IMR-90 (cell line): ENCODE measurements at regions not wholly inside any gene's neighbourhood (a gene's known extent, or its start where the extent isn't known, plus 50 kb on each side); places are given as distances from the start of the nearest gene placed in this dataset.

Experiments
- ATAC-seq: fragments of 200-7000 bp; cut with Tn5 transposase; 2 replicates; pipeline ENCODE4 v1.9.1; 2020; ENCODE audit warnings: low read depth, mild to moderate bottlenecking, moderate library complexity
- BruUV-seq: library from RNA; stranded (reverse); fragments of 400-500 nt; replicated peaks from 2 replicates; lab custom pipeline; 2021; lab: Mats Ljungman, UMichigan
- CTCF ChIA-PET: fragments of 300-600 bp; formaldehyde crosslinking; extraction: SDS; loops from one replicate; lab custom pipeline; 2021; ENCODE audit warnings: antibody characterized with exemption; lab: Yijun Ruan, JAX
- POLR2A ChIA-PET: fragments of 300-600 bp; sonication (Branson Sonifier 250); formaldehyde crosslinking; loops from one replicate; lab custom pipeline; 2022; ENCODE audit warnings: antibody characterized with exemption; ENCODE audit not compliant: unreplicated experiment; lab: Charles Lee
- DNase-seq: peaks from one replicate; pipeline ENCODE4 v3.0.0; 2013
- H2AFZ ChIP-seq: replicated peaks from 2 replicates; pipeline ENCODE3; 2013; ENCODE audit warnings: low read length, mild to moderate bottlenecking; ENCODE audit not compliant: poor library complexity
- H2AK5ac ChIP-seq: 2 replicates; pipeline ENCODE4 v1.6.1; 2013; ENCODE audit warnings: low read depth, low read length, inconsistent platforms
- H2AK9ac ChIP-seq: replicated peaks from 2 replicates; pipeline ENCODE3; 2013; ENCODE audit warnings: mild to moderate bottlenecking, low read depth, low read length, moderate library complexity; ENCODE audit not compliant: poor library complexity
- H2BK120ac ChIP-seq: 2 replicates; pipeline ENCODE4 v1.6.1; 2013; ENCODE audit warnings: low read depth, low read length, inconsistent platforms
- H2BK15ac ChIP-seq: 3 replicates; pipeline ENCODE4 v1.6.1; 2013; ENCODE audit warnings: low read depth, low read length, inconsistent platforms
- H2BK20ac ChIP-seq: 2 replicates; pipeline ENCODE4 v1.6.1; 2013; ENCODE audit warnings: low read depth, mild to moderate bottlenecking, inconsistent platforms, low read length, moderate library complexity
- H2BK5ac ChIP-seq: 2 replicates; pipeline ENCODE4 v1.6.1; 2013; ENCODE audit warnings: mild to moderate bottlenecking, low read depth, low read length, inconsistent platforms; ENCODE audit not compliant: poor library complexity, severe bottlenecking
- H3K14ac ChIP-seq: replicated peaks from 2 replicates; pipeline ENCODE4 v1.6.1; 2013; ENCODE audit warnings: low read depth, low read length, inconsistent platforms
- H3K18ac ChIP-seq: 2 replicates; pipeline ENCODE4 v1.6.1; 2013; ENCODE audit warnings: low read depth, low read length, control low read depth
- H3K23ac ChIP-seq: 2 replicates; pipeline ENCODE4 v1.6.1; 2013; ENCODE audit warnings: low read depth, low read length, inconsistent platforms
- H3K27ac ChIP-seq: 2 replicates; pipeline ENCODE4 v1.5.1; 2013; ENCODE audit warnings: mild to moderate bottlenecking, control low read depth, low read length; ENCODE audit not compliant: insufficient read depth
- H3K27me3 ChIP-seq: 2 replicates; pipeline ENCODE4 v1.6.1; 2013; ENCODE audit warnings: low read length; ENCODE audit not compliant: control insufficient read depth, insufficient read depth
- H3K36me3 ChIP-seq: 2 replicates; pipeline ENCODE4 v1.6.1; 2013; ENCODE audit warnings: low read length, mixed read lengths; ENCODE audit not compliant: control insufficient read depth, insufficient read depth
- H3K4ac ChIP-seq: 2 replicates; pipeline ENCODE4 v1.6.1; 2013; ENCODE audit warnings: low read depth, low read length, inconsistent platforms
- H3K4me1 ChIP-seq: 2 replicates; pipeline ENCODE4 v1.6.1; 2013; ENCODE audit warnings: low read length, mixed read lengths; ENCODE audit not compliant: control insufficient read depth, insufficient read depth
- H3K4me2 ChIP-seq: 2 replicates; pipeline ENCODE4 v1.6.1; 2013; ENCODE audit warnings: low read depth, mild to moderate bottlenecking, control low read depth, low read length, moderate library complexity
- H3K4me3 ChIP-seq: 2 replicates; pipeline ENCODE4 v1.5.1; 2013; ENCODE audit warnings: low read depth, mild to moderate bottlenecking, control low read depth, low read length, moderate library complexity; ENCODE audit not compliant: insufficient read depth
- H3K56ac ChIP-seq: 2 replicates; pipeline ENCODE4 v1.6.1; 2013; ENCODE audit warnings: low read length, inconsistent platforms; ENCODE audit not compliant: insufficient read depth; ENCODE audit errors: extremely low read depth
- H3K79me1 ChIP-seq, 2 experiments: 2 replicates each; pipeline ENCODE4 v1.6.1; 2013; ENCODE audit warnings: low read length in 2 of 2, inconsistent platforms in 1 of 2, low read depth in 1 of 2
- H3K9ac ChIP-seq: 2 replicates; pipeline ENCODE4 v1.6.1; 2013; ENCODE audit warnings: low read depth, low read length, control low read depth
- H3K9me1 ChIP-seq: 2 replicates; pipeline ENCODE4 v1.6.1; 2013; ENCODE audit warnings: low read length, inconsistent platforms; ENCODE audit not compliant: insufficient read depth
- H3K9me3 ChIP-seq: 2 replicates; pipeline ENCODE4 v1.6.1; 2013; ENCODE audit warnings: low read length; ENCODE audit not compliant: control insufficient read depth, insufficient read depth
- H4K20me1 ChIP-seq: 2 replicates; pipeline ENCODE4 v1.6.1; 2013; ENCODE audit warnings: low read length, inconsistent platforms; ENCODE audit not compliant: insufficient read depth
- H4K5ac ChIP-seq: 2 replicates; pipeline ENCODE4 v1.6.1; 2013; ENCODE audit warnings: mild to moderate bottlenecking, low read depth, low read length, control low read depth
- H4K8ac ChIP-seq, 2 experiments: 2 replicates each; pipeline ENCODE4 v1.6.1; 2013; ENCODE audit warnings: low read depth in 2 of 2, low read length in 2 of 2, control low read depth in 1 of 2, inconsistent platforms in 1 of 2
- H4K91ac ChIP-seq: 2 replicates; pipeline ENCODE4 v1.6.1; 2013; ENCODE audit warnings: low read depth, low read length, inconsistent platforms; ENCODE audit not compliant: insufficient read depth
- BHLHE40 ChIP-seq: fragments of 150-350 bp; IDR thresholded peaks from 2 replicates; pipeline ENCODE4 v1.6.1; 2016; ENCODE audit warnings: mild to moderate bottlenecking, low read depth, low read length
- CEBPB ChIP-seq: IDR thresholded peaks from 2 replicates; pipeline ENCODE4 v1.6.1; 2012; ENCODE audit warnings: low read depth, low read length, improper control_type of control experiment
- CHD1 ChIP-seq: IDR thresholded peaks from 2 replicates; pipeline ENCODE4 v1.6.1; 2012; ENCODE audit warnings: low read depth, low read length, improper control_type of control experiment
- FOS ChIP-seq: fragments of 150-350 bp; IDR thresholded peaks from 2 replicates; pipeline ENCODE4 v1.6.1; 2016; ENCODE audit warnings: low read depth, low read length
- MXI1 ChIP-seq: IDR thresholded peaks from 2 replicates; pipeline ENCODE4 v1.6.1; 2012; ENCODE audit warnings: low read depth, mild to moderate bottlenecking, low read length, moderate library complexity, borderline replicate concordance
- POLR2A ChIP-seq: IDR thresholded peaks from 2 replicates; pipeline ENCODE4 v1.6.1; 2012; ENCODE audit warnings: mild to moderate bottlenecking, low read depth, low read length
- RAD21 ChIP-seq: IDR thresholded peaks from 2 replicates; pipeline ENCODE4 v1.6.1; 2012; ENCODE audit warnings: low read length, improper control_type of control experiment
- RCOR1 ChIP-seq: IDR thresholded peaks from 2 replicates; pipeline ENCODE4 v1.6.1; 2012; ENCODE audit warnings: mild to moderate bottlenecking, low read length, improper control_type of control experiment; ENCODE audit not compliant: insufficient replicate concordance
- RFX5 ChIP-seq: IDR thresholded peaks from 2 replicates; pipeline ENCODE4 v1.8.0; 2012; ENCODE audit warnings: low read depth, mild to moderate bottlenecking, low read length, moderate library complexity
- WGBS, 2 experiments: methylation state at CpG; one replicate each; pipeline versions ENCODE4 v1.1.5 to v1.1.7; 2013; ENCODE audit warnings: missing lambda C conversion rate in 2 of 2; ENCODE audit not compliant: insufficient read length in 1 of 2; ENCODE audit errors: extremely low coverage in 2 of 2; 5-methylcytosine and 5-hydroxymethylcytosine counted together
- dilution Hi-C: fragments of 300-500 bp; cut with HindIII; formaldehyde crosslinking; loops from one replicate; pipeline ENCODE4 v1.14.3; 2018; ENCODE audit warnings: low sequenced_read_pairs; ENCODE audit not compliant: unreplicated experiment
- in situ Hi-C: fragments of 300-500 bp; cut with MboI; formaldehyde crosslinking; loops from 3 replicates; pipeline ENCODE4 v1.14.3; 2019; ENCODE audit warnings: low sequenced_read_pairs, inconsistent platforms, mixed read lengths
- intact Hi-C: fragments of 100-400 bp; cut with micrococcal nuclease; formaldehyde crosslinking; loops from 2 replicates; pipeline ENCODE4 v1.10.0; 2022
- TF ChIP-seq, protein P1 (sequence below): fragments of 150-350 bp; IDR thresholded peaks from 2 replicates; pipeline ENCODE4 v1.6.1; 2017; ENCODE audit warnings: mild to moderate bottlenecking, antibody characterized with exemption, low read length, low read depth
- TF ChIP-seq, protein P2 (sequence below): fragments of 150-350 bp; IDR thresholded peaks from 2 replicates; pipeline ENCODE4 v1.6.1; 2016; ENCODE audit warnings: low read depth, mild to moderate bottlenecking, low read length, moderate library complexity, borderline replicate concordance

DNA sequence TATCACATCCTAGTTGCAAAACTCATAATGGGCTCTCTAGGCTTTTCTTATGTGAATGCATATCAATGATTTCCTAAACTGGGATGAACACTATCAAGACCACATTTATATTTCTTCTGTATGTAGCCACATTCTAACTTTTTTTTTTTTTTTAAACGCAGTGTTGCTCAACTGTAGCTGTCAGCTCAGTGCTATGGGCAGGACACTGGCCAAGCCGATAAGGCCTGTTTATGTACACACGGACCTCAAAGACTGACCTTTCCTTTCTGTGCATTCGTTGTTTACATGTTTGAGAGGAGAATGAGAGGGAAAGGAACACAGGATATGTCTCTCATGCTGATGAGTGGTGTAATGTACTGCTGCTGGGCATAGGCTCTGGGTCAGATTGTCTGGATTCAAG, 75.1 kb upstream of the B3GAT2 start:
- Histone ChIP-seq H2BK120ac (no peak overlapping the region), H3K56ac (no peak overlapping the region), H3K14ac (no peak overlapping the region), H3K23ac (no peak overlapping the region), H4K8ac (no peak overlapping the region), H3K18ac (no peak overlapping the region), H3K27ac (no peak overlapping the region), H2BK20ac (no peak overlapping the region), H4K91ac (no peak overlapping the region), H3K9me1 (no peaks in the 10 kb centered on the region), H3K4ac (no peak overlapping the region), H2BK15ac (no peak overlapping the region), H4K20me1 (no peaks in the 10 kb centered on the region), H3K79me1 (no peaks in the 10 kb centered on the region), H2AK9ac (no peak overlapping the region), H2BK5ac (no peak overlapping the region), H2AK5ac (no peak overlapping the region), H3K36me3 (no peaks in the 10 kb centered on the region), H3K9ac (no peak overlapping the region), H3K4me3 (no peak overlapping the region), H3K9me3 (no peaks in the 10 kb centered on the region), H3K4me2 (no peak overlapping the region), H3K27me3 (peaks cover 2% of the 10 kb centered on the region), H3K4me1 (no peaks in the 10 kb centered on the region), H4K5ac (no peak overlapping the region), H2AFZ (no peak overlapping the region)
- ATAC-seq (peak; percentile 65), DNase-seq (peak; percentile 17)
- BruUV-seq, result no TSS peak
- TF ChIP-seq, protein P1, sequence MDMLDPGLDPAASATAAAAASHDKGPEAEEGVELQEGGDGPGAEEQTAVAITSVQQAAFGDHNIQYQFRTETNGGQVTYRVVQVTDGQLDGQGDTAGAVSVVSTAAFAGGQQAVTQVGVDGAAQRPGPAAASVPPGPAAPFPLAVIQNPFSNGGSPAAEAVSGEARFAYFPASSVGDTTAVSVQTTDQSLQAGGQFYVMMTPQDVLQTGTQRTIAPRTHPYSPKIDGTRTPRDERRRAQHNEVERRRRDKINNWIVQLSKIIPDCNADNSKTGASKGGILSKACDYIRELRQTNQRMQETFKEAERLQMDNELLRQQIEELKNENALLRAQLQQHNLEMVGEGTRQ, result no peak
- TF ChIP-seq RFX5, result no peak
- TF ChIP-seq RCOR1, result no peak
- no peak for TF ChIP-seq POLR2A
- no peak for TF ChIP-seq CHD1
- TF ChIP-seq FOS, result no peak
- TF ChIP-seq RAD21, result no peak
- TF ChIP-seq, protein P2, sequence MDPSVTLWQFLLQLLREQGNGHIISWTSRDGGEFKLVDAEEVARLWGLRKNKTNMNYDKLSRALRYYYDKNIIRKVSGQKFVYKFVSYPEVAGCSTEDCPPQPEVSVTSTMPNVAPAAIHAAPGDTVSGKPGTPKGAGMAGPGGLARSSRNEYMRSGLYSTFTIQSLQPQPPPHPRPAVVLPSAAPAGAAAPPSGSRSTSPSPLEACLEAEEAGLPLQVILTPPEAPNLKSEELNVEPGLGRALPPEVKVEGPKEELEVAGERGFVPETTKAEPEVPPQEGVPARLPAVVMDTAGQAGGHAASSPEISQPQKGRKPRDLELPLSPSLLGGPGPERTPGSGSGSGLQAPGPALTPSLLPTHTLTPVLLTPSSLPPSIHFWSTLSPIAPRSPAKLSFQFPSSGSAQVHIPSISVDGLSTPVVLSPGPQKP, result no peak
- TF ChIP-seq CEBPB, result no peak
- TF ChIP-seq MXI1, result no peak
- no peak for TF ChIP-seq BHLHE40
- intact Hi-C loops (no loop called here), dilution Hi-C loops (no loop called here), in situ Hi-C loops (no loop called here)
- no CpG with 5 or more reads among the region's 4 CpGs for WGBS, 2 experiments
- CTCF ChIA-PET, result no interaction called here
- POLR2A ChIA-PET, result no interaction called here
